ENCODE measurements at regions not wholly inside any gene's neighbourhood (a gene's known extent, or its start where the extent isn't known, plus 50 kb on each side); places are given as distances from the start of the nearest gene placed in this dataset.

DNA sequence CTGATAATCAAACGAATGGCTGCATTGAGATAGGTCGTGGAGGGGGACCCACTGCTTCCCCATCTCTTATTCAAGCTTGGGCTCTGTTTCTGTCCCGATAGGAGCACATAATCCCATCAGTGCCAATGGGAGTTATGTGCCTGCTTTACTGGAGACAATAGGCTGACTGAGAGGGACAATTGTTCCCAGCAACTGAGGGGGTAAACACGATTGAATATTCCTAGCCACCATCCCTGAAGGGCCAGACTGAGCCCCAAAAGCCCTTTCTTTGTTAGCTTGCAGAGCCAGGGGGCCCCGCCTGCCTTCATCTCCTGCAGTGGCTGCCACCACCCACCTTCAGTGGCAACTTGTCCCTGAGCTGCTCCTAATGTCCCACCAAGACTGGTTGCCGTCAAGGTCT, 172.8 kb upstream of the NAV2 start:
- Mint-ChIP-seq H3K4me3 (no peak overlapping the region), H3K36me3 (no peaks in the 10 kb centered on the region), H3K4me1 (no peaks in the 10 kb centered on the region), H3K9me3 (peaks cover 0 to 2% (median 0%) of the 10 kb centered on the region in 7 donors), H3K27ac (no peak overlapping the region), H3K27me3 (peaks cover 8% of the 10 kb centered on the region)
- Histone ChIP-seq H3K27ac (ENCODE audit: insufficient read depth, low read length, poor library complexity, severe bottlenecking) (no peak overlapping the region), H3K4me3 (ENCODE audit: low read depth, low read length) (no peak overlapping the region), H3K9me3 (ENCODE audit: control insufficient read depth in 2 of 2, low read length in 2 of 2) (no peaks in the 10 kb centered on the region), H3K4me1 (ENCODE audit: control insufficient read depth, insufficient read depth, low read length, poor library complexity, severe bottlenecking) (no peaks in the 10 kb centered on the region), H3K36me3 (ENCODE audit: control insufficient read depth, insufficient read depth, low read length) (no peaks in the 10 kb centered on the region), H3K27me3 (ENCODE audit: control insufficient read depth, insufficient read depth, low read length) (no peaks in the 10 kb centered on the region)
- ATAC-seq (ENCODE audit: low read depth in 2 of 2) (no peak), DNase-seq (no peak)

DNA sequence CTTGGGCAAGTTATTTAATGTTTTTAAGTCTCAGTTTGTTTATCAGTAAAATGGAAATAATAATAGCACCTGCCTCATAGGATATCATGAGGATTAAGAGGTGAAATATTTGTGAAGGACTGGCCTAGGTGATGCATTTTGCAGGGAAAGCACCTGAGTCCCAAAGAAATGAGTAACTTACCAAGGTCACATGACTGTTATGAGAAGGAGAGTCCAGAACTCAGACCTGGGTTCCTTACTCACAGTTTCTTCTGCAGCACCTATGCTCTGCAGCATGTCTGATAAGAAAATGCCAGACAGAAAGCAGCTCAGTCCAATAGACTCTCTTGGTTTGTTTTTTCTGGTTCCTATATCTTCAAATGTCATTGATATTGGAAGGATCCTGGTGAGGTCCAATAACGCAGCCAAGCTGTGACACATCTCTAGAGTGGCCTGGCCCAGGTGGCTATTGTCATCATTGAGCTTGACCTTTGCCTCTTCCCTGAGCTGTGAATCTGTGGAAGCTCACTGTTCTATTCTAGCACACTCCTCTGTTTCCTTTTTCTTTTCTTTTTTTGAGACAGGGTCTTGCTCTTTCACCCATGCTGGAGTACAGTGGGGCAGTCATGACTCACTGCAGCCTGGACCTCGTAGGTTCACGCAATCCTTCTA, 174.7 kb upstream of the NAV2 start:
- Histone ChIP-seq H3K27me3 (ENCODE audit: control insufficient read depth, insufficient read depth, low read length) (no peaks in the 10 kb centered on the region), H3K4me1 (ENCODE audit: control insufficient read depth, insufficient read depth, low read length, poor library complexity, severe bottlenecking) (no peaks in the 10 kb centered on the region), H3K9me3 (ENCODE audit: control insufficient read depth in 2 of 2, low read length in 2 of 2) (no peaks in the 10 kb centered on the region), H3K4me3 (ENCODE audit: low read depth, low read length) (no peak overlapping the region), H3K27ac (ENCODE audit: insufficient read depth, low read length, poor library complexity, severe bottlenecking) (no peak overlapping the region), H3K36me3 (ENCODE audit: control insufficient read depth, insufficient read depth, low read length) (no peaks in the 10 kb centered on the region)
- no peak for ATAC-seq (ENCODE audit: low read depth in 2 of 2)
- H3K27me3 Mint-ChIP-seq: no peaks in the 10 kb centered on the region
- peaks cover 0 to 2% (median 0%) of the 10 kb centered on the region in 7 donors for H3K9me3 Mint-ChIP-seq
- DNase-seq: no peak
- no peak overlapping the region for H3K4me3 Mint-ChIP-seq
- H3K36me3 Mint-ChIP-seq: no peaks in the 10 kb centered on the region
- no peaks in the 10 kb centered on the region for H3K4me1 Mint-ChIP-seq
- no peak overlapping the region for H3K27ac Mint-ChIP-seq

DNA sequence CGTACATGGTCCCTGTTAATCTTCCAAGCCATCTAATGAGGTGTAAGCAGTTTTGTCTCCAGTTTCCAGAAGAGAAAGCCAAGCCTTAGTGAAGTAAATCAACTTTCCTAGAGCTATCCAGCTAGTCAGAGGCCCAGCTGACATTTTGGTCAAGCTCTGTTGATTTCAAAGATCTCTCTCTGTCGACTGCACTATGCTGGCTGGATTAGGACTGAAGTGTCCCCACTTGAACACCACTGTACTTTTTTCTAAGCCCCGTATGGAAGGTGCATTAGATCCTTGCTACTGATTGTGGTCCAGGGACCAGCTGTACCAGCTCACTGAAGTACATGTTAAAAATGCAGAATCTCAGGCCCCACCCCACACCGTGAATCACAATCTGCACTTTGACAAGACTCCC, 176.5 kb upstream of the NAV2 start:
- H3K27me3 Mint-ChIP-seq: no peaks in the 10 kb centered on the region
- Histone ChIP-seq H3K36me3 (ENCODE audit: control insufficient read depth, insufficient read depth, low read length) (no peaks in the 10 kb centered on the region), H3K9me3 (ENCODE audit: control insufficient read depth in 2 of 2, low read length in 2 of 2) (no peaks in the 10 kb centered on the region), H3K27ac (ENCODE audit: insufficient read depth, low read length, poor library complexity, severe bottlenecking) (no peak overlapping the region), H3K27me3 (ENCODE audit: control insufficient read depth, insufficient read depth, low read length) (no peaks in the 10 kb centered on the region), H3K4me3 (ENCODE audit: low read depth, low read length) (no peak overlapping the region), H3K4me1 (ENCODE audit: control insufficient read depth, insufficient read depth, low read length, poor library complexity, severe bottlenecking) (no peaks in the 10 kb centered on the region)
- no peak for ATAC-seq (ENCODE audit: low read depth in 2 of 2)
- no peak for DNase-seq
- H3K27ac Mint-ChIP-seq: no peak overlapping the region
- no peaks in the 10 kb centered on the region for H3K4me1 Mint-ChIP-seq
- H3K4me3 Mint-ChIP-seq: no peak overlapping the region
- H3K36me3 Mint-ChIP-seq: no peaks in the 10 kb centered on the region
- peaks cover 0 to 6% (median 0%) of the 10 kb centered on the region in 7 donors for H3K9me3 Mint-ChIP-seq

DNA sequence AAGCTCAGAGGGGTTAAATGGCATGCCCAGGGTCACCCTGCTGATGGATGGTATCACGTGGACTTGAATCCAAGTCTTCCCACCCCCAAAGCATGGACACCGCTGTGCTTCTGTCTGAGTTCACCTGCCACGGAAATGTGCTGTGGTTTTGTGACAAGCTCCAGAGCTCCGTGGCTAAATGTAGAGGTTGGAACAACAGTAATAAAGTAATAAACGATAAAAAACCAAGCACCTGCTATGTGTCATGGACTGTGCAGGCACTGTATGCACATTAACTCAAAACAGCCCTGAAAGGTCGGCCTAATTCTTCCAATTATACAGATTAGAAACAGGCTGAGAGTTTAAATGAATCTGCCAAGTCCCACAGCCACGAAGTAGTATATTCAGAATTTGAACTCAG, 182.1 kb upstream of the NAV2 start:
- no peaks in the 10 kb centered on the region for H3K27me3 Mint-ChIP-seq
- no peak overlapping the region for H3K27ac Mint-ChIP-seq
- ATAC-seq (ENCODE audit: low read depth in 2 of 2): no peak

DNA sequence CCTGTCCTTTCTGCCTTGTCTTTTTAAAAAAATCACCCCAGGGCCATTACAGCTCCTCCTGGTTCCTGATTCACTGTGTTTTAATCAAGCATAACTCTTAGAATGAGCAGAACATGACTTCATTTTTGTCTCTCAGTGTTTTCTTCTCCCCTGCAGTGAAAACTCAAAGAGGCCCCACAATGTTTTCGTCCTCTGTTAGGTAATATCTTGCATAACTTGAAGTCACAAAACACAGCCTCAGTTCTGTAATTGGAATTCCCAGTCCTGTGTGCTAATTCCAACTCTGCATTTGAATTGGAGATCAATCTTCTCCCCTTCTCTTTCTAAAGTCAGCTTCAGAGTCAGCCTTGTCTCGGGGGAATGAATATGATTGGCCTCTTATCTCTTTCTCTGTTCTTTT, 186.5 kb upstream of the NAV2 start:
- Mint-ChIP-seq H3K9me3 (peaks cover 0 to 3% (median 0%) of the 10 kb centered on the region in 7 donors), H3K4me1 (no peaks in the 10 kb centered on the region), H3K36me3 (no peaks in the 10 kb centered on the region), H3K27me3 (no peaks in the 10 kb centered on the region), H3K27ac (no peak overlapping the region), H3K4me3 (no peak overlapping the region)
- ATAC-seq (ENCODE audit: low read depth in 2 of 2) (no peak), DNase-seq (no peak)
- Histone ChIP-seq H3K9me3 (ENCODE audit: control insufficient read depth in 2 of 2, low read length in 2 of 2) (no peaks in the 10 kb centered on the region), H3K36me3 (ENCODE audit: control insufficient read depth, insufficient read depth, low read length) (no peaks in the 10 kb centered on the region), H3K27me3 (ENCODE audit: control insufficient read depth, insufficient read depth, low read length) (peaks cover 2% of the 10 kb centered on the region), H3K4me1 (ENCODE audit: control insufficient read depth, insufficient read depth, low read length, poor library complexity, severe bottlenecking) (no peaks in the 10 kb centered on the region), H3K27ac (ENCODE audit: insufficient read depth, low read length, poor library complexity, severe bottlenecking) (no peak overlapping the region), H3K4me3 (ENCODE audit: low read depth, low read length) (no peak overlapping the region)

More for the DNA sequence above, 182.1 kb upstream of the NAV2 start:
- Histone ChIP-seq H3K27me3 (ENCODE audit: control insufficient read depth, insufficient read depth, low read length) (peaks cover 2% of the 10 kb centered on the region), H3K36me3 (ENCODE audit: control insufficient read depth, insufficient read depth, low read length) (no peaks in the 10 kb centered on the region), H3K4me1 (ENCODE audit: control insufficient read depth, insufficient read depth, low read length, poor library complexity, severe bottlenecking) (no peaks in the 10 kb centered on the region), H3K9me3 (ENCODE audit: control insufficient read depth in 2 of 2, low read length in 2 of 2) (no peaks in the 10 kb centered on the region), H3K4me3 (ENCODE audit: low read depth, low read length) (no peak overlapping the region), H3K27ac (ENCODE audit: insufficient read depth, low read length, poor library complexity, severe bottlenecking) (no peak overlapping the region)
- no peaks in the 10 kb centered on the region for H3K36me3 Mint-ChIP-seq
- no peak overlapping the region for H3K4me3 Mint-ChIP-seq
- H3K4me1 Mint-ChIP-seq: no peaks in the 10 kb centered on the region
- peaks cover 0 to 6% (median 0%) of the 10 kb centered on the region in 7 donors for H3K9me3 Mint-ChIP-seq
- no peak for DNase-seq

DNA sequence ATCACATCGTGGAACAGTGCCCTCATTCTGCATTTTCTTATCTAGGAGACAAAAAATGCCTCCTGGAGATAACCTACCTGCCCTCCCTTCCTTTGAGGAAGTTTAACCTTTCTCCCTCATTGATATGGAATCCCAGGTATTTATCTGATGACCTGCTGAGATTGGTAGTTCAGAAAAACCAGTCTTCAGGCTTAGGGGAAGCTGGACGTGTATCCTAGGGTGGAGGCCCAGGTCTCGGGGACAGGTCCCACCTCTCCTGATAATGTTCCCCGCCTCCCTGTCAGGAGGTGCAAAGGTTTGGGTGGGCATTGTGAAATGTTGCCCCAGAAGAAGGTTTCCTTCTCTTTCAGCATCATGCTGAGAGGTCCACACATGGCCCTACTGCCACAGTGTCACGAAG, 186.9 kb upstream of the NAV2 start:
- ATAC-seq (ENCODE audit: low read depth in 2 of 2): no peak
- Histone ChIP-seq H3K4me1 (ENCODE audit: control insufficient read depth, insufficient read depth, low read length, poor library complexity, severe bottlenecking) (no peaks in the 10 kb centered on the region), H3K4me3 (ENCODE audit: low read depth, low read length) (no peak overlapping the region), H3K36me3 (ENCODE audit: control insufficient read depth, insufficient read depth, low read length) (no peaks in the 10 kb centered on the region), H3K27me3 (ENCODE audit: control insufficient read depth, insufficient read depth, low read length) (peaks cover 2% of the 10 kb centered on the region), H3K9me3 (ENCODE audit: control insufficient read depth in 2 of 2, low read length in 2 of 2) (no peaks in the 10 kb centered on the region), H3K27ac (ENCODE audit: insufficient read depth, low read length, poor library complexity, severe bottlenecking) (no peak overlapping the region)
- Mint-ChIP-seq H3K27ac (no peak overlapping the region), H3K27me3 (no peaks in the 10 kb centered on the region), H3K9me3 (peaks cover 0 to 3% (median 0%) of the 10 kb centered on the region in 7 donors), H3K4me3 (no peak overlapping the region), H3K36me3 (no peaks in the 10 kb centered on the region), H3K4me1 (no peaks in the 10 kb centered on the region)
- no peak for DNase-seq

DNA sequence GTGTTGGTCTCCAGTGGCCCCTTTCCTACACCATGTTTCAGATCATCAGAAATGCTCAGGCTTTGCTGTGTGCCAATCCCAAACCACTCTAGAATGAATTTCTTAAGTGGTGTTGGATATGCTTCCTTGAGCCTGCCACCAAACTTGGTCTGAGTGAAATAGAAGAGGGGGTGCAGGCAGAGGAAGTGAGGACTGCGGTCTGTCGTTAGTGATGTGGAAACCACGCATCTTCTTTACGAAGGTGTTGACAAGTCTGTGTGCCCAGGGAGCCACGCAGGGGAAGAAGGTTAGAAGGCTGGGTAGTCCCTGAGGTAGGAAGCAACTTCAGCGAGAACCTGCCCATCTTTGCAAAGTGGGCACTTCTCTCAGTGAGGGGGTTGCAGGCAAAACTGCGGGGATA, 187.4 kb upstream of the NAV2 start:
- Mint-ChIP-seq H3K27me3 (no peaks in the 10 kb centered on the region), H3K4me3 (no peak overlapping the region), H3K27ac (no peak overlapping the region), H3K4me1 (no peaks in the 10 kb centered on the region), H3K9me3 (peaks cover 0 to 3% (median 0%) of the 10 kb centered on the region in 7 donors), H3K36me3 (no peaks in the 10 kb centered on the region)
- no peaks in the 10 kb centered on the region for H3K36me3 ChIP-seq (ENCODE audit: control insufficient read depth, insufficient read depth, low read length)
- no peak overlapping the region for H3K4me3 ChIP-seq (ENCODE audit: low read depth, low read length)
- H3K9me3 ChIP-seq (ENCODE audit: control insufficient read depth in 2 of 2, low read length in 2 of 2): no peaks in the 10 kb centered on the region
- H3K4me1 ChIP-seq (ENCODE audit: control insufficient read depth, insufficient read depth, low read length, poor library complexity, severe bottlenecking): no peaks in the 10 kb centered on the region
- H3K27me3 ChIP-seq (ENCODE audit: control insufficient read depth, insufficient read depth, low read length): peaks cover 2% of the 10 kb centered on the region
- DNase-seq (no peak), ATAC-seq (ENCODE audit: low read depth in 2 of 2) (no peak)
- no peak overlapping the region for H3K27ac ChIP-seq (ENCODE audit: insufficient read depth, low read length, poor library complexity, severe bottlenecking)

DNA sequence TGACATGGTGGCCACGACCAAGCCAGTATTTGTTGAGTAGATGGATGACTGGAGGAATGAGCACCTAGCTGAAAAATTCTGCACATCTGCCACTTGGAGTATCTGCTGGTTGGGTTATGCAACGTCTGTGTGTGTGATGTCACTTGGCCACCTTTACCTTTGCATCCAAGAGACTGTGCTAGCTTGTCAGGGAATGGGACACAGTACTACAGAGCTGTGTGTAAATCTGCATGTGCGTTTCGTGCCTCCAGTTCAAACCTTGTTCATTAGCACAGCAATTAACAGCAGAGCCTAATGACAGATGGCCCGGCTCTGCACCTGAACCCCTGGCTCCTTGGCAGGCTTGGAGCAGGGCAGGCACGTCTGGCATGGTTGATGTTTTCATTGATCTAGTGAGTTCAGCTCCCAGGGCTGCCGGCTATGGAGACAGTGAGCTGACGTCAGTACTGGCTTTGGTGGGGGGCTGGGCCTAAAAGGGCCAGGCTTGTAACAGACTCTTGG, 188.4 kb upstream of the NAV2 start:
- Histone ChIP-seq H3K27me3 (ENCODE audit: control insufficient read depth, insufficient read depth, low read length) (peaks cover 2% of the 10 kb centered on the region), H3K4me3 (ENCODE audit: low read depth, low read length) (no peak overlapping the region), H3K36me3 (ENCODE audit: control insufficient read depth, insufficient read depth, low read length) (no peaks in the 10 kb centered on the region), H3K9me3 (ENCODE audit: control insufficient read depth in 2 of 2, low read length in 2 of 2) (no peaks in the 10 kb centered on the region), H3K4me1 (ENCODE audit: control insufficient read depth, insufficient read depth, low read length, poor library complexity, severe bottlenecking) (no peaks in the 10 kb centered on the region), H3K27ac (ENCODE audit: insufficient read depth, low read length, poor library complexity, severe bottlenecking) (no peak overlapping the region)
- ATAC-seq (ENCODE audit: low read depth in 2 of 2) (no peak), DNase-seq (no peak)
- Mint-ChIP-seq H3K36me3 (no peaks in the 10 kb centered on the region), H3K4me3 (no peak overlapping the region), H3K4me1 (no peaks in the 10 kb centered on the region), H3K27ac (no peak overlapping the region), H3K27me3 (no peaks in the 10 kb centered on the region), H3K9me3 (peaks cover 0 to 3% (median 0%) of the 10 kb centered on the region in 7 donors)
